Activated CD8-positive, alpha-beta memory T cell treated with anti-CD3 and anti-CD28 coated beads, Interleukin-2, amount 50 U/mL, for 48 hours (primary cell): ENCODE measurements at regions not wholly inside any gene's neighbourhood (a gene's known extent, or its start where the extent isn't known, plus 50 kb on each side); places are given as distances from the start of the nearest gene placed in this dataset.
"Not testable (repeated sequence)": the region's sequence is repeated elsewhere in the genome, so short reads cannot be mapped to it uniquely, and the experiment has no call there.

ENCODE experiments used
- DNase-seq: peaks from one replicate; pipeline ENCODE4 v3.0.0-alpha.2; 2020

- DNase-seq: no peak
Observed at GRCh38 chr1:229862017-229862774, 204.8 kb upstream of the GALNT2 start.

GRCh38 chr1:229863651-229864545 lies 203.1 kb upstream of the GALNT2 start:
- DNase-seq: no peak

- no peak for DNase-seq
Observed at GRCh38 chr1:229864686-229865230, 202.3 kb upstream of the GALNT2 start.

- DNase-seq: not testable (repeated sequence)
Observed at GRCh38 chr1:229865321-229865720, 201.7 kb upstream of the GALNT2 start.

- no peak for DNase-seq
Observed at GRCh38 chr1:229867726-229868125, 199.3 kb upstream of the GALNT2 start.

GRCh38 chr1:229869240-229869639 lies 197.8 kb upstream of the GALNT2 start:
- no peak for DNase-seq

GRCh38 chr1:229869687-229870086 lies 197.4 kb upstream of the GALNT2 start:
- no peak for DNase-seq

GRCh38 chr1:229870381-229870780 lies 196.7 kb upstream of the GALNT2 start:
- no peak for DNase-seq

GRCh38 chr1:229871078-229871676 lies 195.9 kb upstream of the GALNT2 start:
- DNase-seq: no peak

- DNase-seq: no peak
Observed at GRCh38 chr1:229874136-229874535, 192.9 kb upstream of the GALNT2 start.

GRCh38 chr1:229874609-229875008 lies 192.4 kb upstream of the GALNT2 start:
- DNase-seq: no peak

GRCh38 chr1:229875086-229875485 lies 192.0 kb upstream of the GALNT2 start:
- DNase-seq: no peak

GRCh38 chr1:229879746-229880145 lies 187.3 kb upstream of the GALNT2 start:
- DNase-seq: no peak

- DNase-seq: no peak
Observed at GRCh38 chr1:229880271-229881170, 186.5 kb upstream of the GALNT2 start.

GRCh38 chr1:229882621-229883020 lies 184.4 kb upstream of the GALNT2 start:
- no peak for DNase-seq

- no peak for DNase-seq
Observed at GRCh38 chr1:229883504-229884200, 183.4 kb upstream of the GALNT2 start.

GRCh38 chr1:229884765-229885164 lies 182.3 kb upstream of the GALNT2 start:
- DNase-seq: no peak

- DNase-seq: no peak
Observed at GRCh38 chr1:229885568-229886495, 181.2 kb upstream of the GALNT2 start.

GRCh38 chr1:229886636-229887035 lies 180.4 kb upstream of the GALNT2 start:
- DNase-seq: no peak

- no peak for DNase-seq
Observed at GRCh38 chr1:229887043-229887822, 179.8 kb upstream of the GALNT2 start.
